DOHH2 (cell line): ENCODE measurements at regions not wholly inside any gene's neighbourhood (a gene's known extent, or its start where the extent isn't known, plus 50 kb on each side); places are given as distances from the start of the nearest gene placed in this dataset.

Experiments used
- CTCF ChIP-seq: fragments of 200-600 bp; sonication (generic); IDR thresholded peaks from one replicate; pipeline ENCODE4 v1.5.1; 2014; ENCODE audit warnings: antibody characterized with exemption, mild to moderate bottlenecking, low read depth, low read length; ENCODE audit not compliant: poor library complexity, severe bottlenecking
- EZH2phosphoT487 ChIP-seq: fragments of 200-600 bp; sonication (generic); IDR thresholded peaks from 2 replicates; pipeline ENCODE4 v1.6.1; 2017; ENCODE audit warnings: borderline replicate concordance, mild to moderate bottlenecking, antibody characterized with exemption, low read length, moderate library complexity, mixed read lengths

- no peak for TF ChIP-seq CTCF
- TF ChIP-seq EZH2phosphoT487, result no peak
These were observed 593.5 kb downstream of the BCL11A start for GRCh38 chr2:59959944-59960343.
